Effector memory CD4-positive, alpha-beta T cell (primary cell): ENCODE measurements at regions not wholly inside any gene's neighbourhood (a gene's known extent, or its start where the extent isn't known, plus 50 kb on each side); places are given as distances from the start of the nearest gene placed in this dataset.

Experiments used
- DNase-seq, 3 donors: peaks; one replicate each; pipeline ENCODE4 v3.0.0-alpha.2; 2020
- H3K27ac ChIP-seq: 2 replicates; pipeline ENCODE4 v1.7.0; 2013; ENCODE audit warnings: mild to moderate bottlenecking, low read length, moderate library complexity; ENCODE audit not compliant: insufficient read depth, poor library complexity, severe bottlenecking
- H3K27me3 ChIP-seq: replicated peaks from 2 replicates; pipeline ENCODE4 v1.7.0; 2013; ENCODE audit warnings: mild to moderate bottlenecking, low read length; ENCODE audit not compliant: insufficient read depth, control insufficient read depth, poor library complexity, severe bottlenecking
- H3K36me3 ChIP-seq: 2 replicates; pipeline ENCODE4 v1.7.0; 2013; ENCODE audit warnings: mild to moderate bottlenecking, low read length, moderate library complexity; ENCODE audit not compliant: control insufficient read depth, insufficient read depth
- H3K4me1 ChIP-seq: 2 replicates; pipeline ENCODE4 v1.7.0; 2013; ENCODE audit warnings: low read length, mild to moderate bottlenecking; ENCODE audit not compliant: control insufficient read depth, insufficient read depth, poor library complexity, severe bottlenecking
- H3K4me3 ChIP-seq: 2 replicates; pipeline ENCODE4 v1.7.0; 2013; ENCODE audit warnings: low read length, low read depth, mild to moderate bottlenecking; ENCODE audit not compliant: insufficient read depth, poor library complexity, severe bottlenecking
- H3K9me3 ChIP-seq: 2 replicates; pipeline ENCODE4 v1.7.0; 2013; ENCODE audit warnings: mild to moderate bottlenecking, low read length, moderate library complexity; ENCODE audit not compliant: control insufficient read depth

DNA sequence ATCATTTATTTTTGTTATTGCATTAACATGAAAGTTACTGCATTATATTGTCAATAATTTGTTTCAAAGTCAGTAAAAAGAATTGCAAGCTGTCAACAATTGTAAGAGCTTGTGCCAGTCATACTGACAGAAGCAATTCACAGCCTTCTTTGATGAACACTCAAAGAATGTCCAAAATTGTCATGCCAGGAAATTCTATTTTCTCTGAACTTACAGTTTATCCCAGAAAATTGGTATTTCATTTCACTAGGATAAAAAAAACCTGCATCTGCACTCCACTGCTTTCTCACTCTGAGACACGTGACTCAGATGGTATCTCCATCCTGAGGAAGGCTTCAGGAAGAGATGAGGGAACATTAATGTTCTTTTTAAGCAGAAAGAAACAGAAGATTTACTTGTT, 332.6 kb upstream of the CCDC54 start:
- H3K4me1 ChIP-seq = no peaks in the 10 kb centered on the region
- H3K36me3 ChIP-seq = no peaks in the 10 kb centered on the region
- no peak overlapping the region for H3K27ac ChIP-seq
- H3K9me3 ChIP-seq = no peaks in the 10 kb centered on the region
- no peak for DNase-seq
- no peaks in the 10 kb centered on the region for H3K27me3 ChIP-seq
- H3K4me3 ChIP-seq = no peak overlapping the region

- Histone ChIP-seq H3K4me1 (no peaks in the 10 kb centered on the region), H3K36me3 (no peaks in the 10 kb centered on the region), H3K27ac (no peak overlapping the region), H3K4me3 (no peak overlapping the region), H3K27me3 (no peaks in the 10 kb centered on the region), H3K9me3 (no peaks in the 10 kb centered on the region)
- no peak for DNase-seq
Observed at GRCh38 chr3:107045791-107046190, 331.4 kb upstream of the CCDC54 start.

DNA sequence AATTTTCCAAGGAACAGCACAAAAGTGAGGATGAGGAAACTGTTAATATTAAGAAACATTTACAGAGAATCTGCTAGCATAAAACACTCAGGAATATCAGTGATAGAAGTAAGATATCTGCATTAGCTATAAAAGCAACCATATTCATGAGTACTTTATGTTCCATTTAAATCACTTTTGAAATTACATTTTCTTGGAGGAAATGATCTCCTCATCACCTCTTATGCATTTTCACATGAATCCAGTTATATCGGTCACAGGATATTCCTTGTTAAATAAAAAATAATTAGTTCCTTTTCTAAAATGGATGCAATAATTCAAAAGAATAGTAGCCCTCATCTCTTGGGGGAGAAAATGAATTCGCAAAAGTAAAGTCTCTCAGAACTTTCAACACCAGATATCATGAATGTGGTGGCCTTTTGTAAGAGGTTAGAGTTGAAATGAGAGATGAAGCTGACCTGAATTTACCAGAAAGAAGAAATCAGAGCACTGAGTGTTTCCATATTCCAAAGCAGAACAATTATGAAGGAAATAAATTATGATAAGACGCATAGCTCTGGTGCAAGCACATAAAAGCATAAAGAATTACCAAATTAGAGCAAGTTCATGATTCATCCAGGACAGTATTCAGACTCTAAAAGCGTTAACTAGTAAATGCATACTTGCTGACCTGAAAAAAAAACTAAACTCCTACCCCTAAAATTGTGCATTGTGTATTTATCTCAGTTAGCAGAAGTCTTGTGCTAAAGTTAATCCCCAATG, 321.9 kb upstream of the CCDC54 start:
- Histone ChIP-seq H3K4me3 (no peak overlapping the region), H3K36me3 (no peaks in the 10 kb centered on the region), H3K27ac (no peak overlapping the region), H3K27me3 (no peaks in the 10 kb centered on the region), H3K4me1 (no peaks in the 10 kb centered on the region), H3K9me3 (no peaks in the 10 kb centered on the region)
- no peak for DNase-seq

GRCh38 chr3:107061466-107061865, 315.8 kb upstream of the CCDC54 start:
- no peak for DNase-seq
- Histone ChIP-seq H3K4me1 (no peaks in the 10 kb centered on the region), H3K4me3 (no peak overlapping the region), H3K27me3 (no peaks in the 10 kb centered on the region), H3K9me3 (no peaks in the 10 kb centered on the region), H3K27ac (no peak overlapping the region), H3K36me3 (no peaks in the 10 kb centered on the region)

DNA sequence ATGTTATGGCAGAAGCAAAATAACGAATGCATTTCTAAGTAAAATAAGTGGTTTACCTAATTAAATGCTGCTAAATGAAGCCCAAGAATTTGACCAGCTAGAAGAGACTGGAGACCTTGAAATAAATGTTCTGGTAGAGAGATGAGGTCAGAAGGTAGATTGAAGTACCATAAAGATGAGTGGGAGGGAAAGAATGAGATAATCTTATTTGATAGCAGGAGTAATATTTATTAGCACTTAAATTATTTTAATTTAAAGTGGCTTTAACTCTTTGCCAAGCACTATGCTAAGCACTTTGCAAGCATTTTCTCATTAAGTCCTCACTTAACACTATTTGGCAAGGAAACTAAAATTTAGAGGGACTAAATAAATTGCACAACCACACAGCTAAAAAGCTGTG, 314.9 kb upstream of the CCDC54 start:
- Histone ChIP-seq H3K27ac (no peak overlapping the region), H3K27me3 (no peaks in the 10 kb centered on the region), H3K4me1 (no peaks in the 10 kb centered on the region), H3K9me3 (no peaks in the 10 kb centered on the region), H3K4me3 (no peak overlapping the region), H3K36me3 (no peaks in the 10 kb centered on the region)
- DNase-seq = no peak

DNA sequence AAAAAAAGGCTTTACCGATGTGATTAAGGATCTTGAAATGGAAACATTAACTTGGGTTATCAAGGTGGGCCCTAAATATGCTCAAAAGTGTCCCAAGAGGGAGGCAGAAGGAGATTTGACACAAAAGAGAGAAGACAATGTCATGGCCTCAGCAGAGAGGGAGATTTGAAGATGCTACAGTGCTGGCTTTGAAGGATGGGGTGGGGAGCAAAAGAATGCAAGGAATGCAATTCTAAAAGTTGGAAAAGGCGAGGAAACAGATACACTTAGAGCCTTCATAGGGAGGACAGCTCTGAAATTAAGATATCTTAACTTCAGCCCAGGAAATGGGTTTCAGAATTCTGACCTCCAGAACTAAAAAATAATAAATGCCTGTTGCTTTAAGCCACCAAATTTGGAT, 314.5 kb upstream of the CCDC54 start:
- H3K36me3 ChIP-seq = no peaks in the 10 kb centered on the region
- no peaks in the 10 kb centered on the region for H3K4me1 ChIP-seq
- H3K9me3 ChIP-seq = no peaks in the 10 kb centered on the region
- H3K4me3 ChIP-seq = no peak overlapping the region
- DNase-seq = no peak
- H3K27ac ChIP-seq = no peak overlapping the region
- H3K27me3 ChIP-seq = no peaks in the 10 kb centered on the region

DNA sequence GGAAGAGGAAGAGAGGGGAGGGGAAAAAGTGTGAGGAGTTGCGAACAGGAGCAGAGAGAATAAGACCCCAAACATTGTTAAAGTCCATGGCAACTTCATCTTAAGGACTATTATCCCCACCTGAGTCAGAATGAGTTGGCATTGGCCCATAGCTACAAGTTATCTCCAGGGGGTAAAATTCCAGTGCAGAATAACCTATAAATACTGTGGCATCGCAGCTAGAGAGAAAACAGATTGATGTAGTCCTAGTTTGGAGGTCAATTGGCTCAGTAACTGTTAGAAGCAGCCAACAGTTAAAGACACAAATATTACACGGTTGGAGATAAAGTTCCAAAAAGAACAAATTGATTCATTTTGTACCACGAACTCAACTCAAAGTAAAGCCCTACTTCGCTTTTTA, 313.9 kb upstream of the CCDC54 start:
- Histone ChIP-seq H3K4me3 (no peak overlapping the region), H3K9me3 (no peaks in the 10 kb centered on the region), H3K4me1 (no peaks in the 10 kb centered on the region), H3K36me3 (no peaks in the 10 kb centered on the region), H3K27me3 (no peaks in the 10 kb centered on the region), H3K27ac (no peak overlapping the region)
- no peak for DNase-seq

- H3K9me3 ChIP-seq = no peaks in the 10 kb centered on the region
- DNase-seq = peak in 2 of 3 donors; percentile 1 to 23
- H3K4me1 ChIP-seq = no peaks in the 10 kb centered on the region
Observed at GRCh38 chr3:107064405-107065060, 312.7 kb upstream of the CCDC54 start.

DNA sequence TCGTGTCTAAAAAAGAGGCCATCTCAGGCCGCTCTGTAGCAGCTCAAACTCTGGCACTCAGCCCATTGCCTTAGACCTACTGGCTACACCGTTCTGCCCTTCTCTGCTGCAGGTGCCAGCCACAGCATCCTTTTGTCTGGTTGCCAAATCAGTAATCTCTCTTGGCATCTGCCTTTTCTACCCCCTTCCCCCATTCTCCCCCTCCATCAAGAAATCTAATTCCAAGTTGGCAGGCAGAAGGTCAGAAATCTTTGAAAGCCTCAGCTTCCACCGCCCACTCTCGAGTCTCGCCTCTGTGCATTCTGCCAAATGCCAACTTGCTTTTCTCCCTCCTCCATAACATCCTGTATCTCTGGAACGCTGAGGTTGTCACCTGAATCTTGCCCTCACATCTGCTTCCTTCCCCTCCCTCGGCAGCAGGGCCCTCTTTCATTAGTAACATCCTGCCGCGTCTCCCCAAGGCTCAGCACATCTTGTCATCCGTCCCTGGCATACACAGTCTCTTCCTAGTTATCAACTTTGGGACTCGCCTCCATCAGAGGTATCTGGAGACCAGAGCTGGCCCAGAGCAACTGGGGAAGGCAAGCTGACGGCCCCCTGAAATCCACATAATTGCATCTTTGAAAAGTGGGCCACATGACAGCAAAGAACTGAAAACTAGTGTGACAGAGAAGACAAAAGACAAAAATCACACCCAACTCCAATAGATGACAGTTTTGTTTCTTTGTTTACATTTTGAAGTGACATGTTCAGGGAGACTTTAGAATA, 312.0 kb upstream of the CCDC54 start:
- H3K4me3 ChIP-seq = no peak overlapping the region

More at GRCh38 chr3:107064405-107065060, 312.7 kb upstream of the CCDC54 start:
- H3K27ac ChIP-seq = no peak overlapping the region
- no peak overlapping the region for H3K4me3 ChIP-seq
- H3K36me3 ChIP-seq = no peaks in the 10 kb centered on the region
- H3K27me3 ChIP-seq = no peaks in the 10 kb centered on the region

DNA sequence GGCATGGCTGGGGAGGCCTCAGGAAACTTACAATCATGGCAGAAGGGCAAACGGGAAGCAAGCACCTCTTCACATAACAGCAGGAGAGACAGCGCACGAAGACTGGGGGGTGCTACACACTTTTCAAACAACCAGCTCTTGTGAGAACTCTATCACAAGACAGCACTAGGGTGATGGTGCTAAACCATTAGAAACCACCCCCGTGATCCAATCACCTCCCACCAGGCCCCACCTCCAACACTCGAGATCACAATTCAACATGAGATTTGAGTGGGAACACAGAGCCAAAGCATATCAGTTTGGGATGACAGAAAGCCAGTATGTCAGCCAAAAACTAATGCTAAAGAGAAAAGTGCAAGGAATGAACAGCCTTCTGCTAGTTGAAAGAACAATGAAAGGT, 309.8 kb upstream of the CCDC54 start:
- H3K27ac ChIP-seq = no peak overlapping the region
- no peak overlapping the region for H3K4me3 ChIP-seq
- no peaks in the 10 kb centered on the region for H3K36me3 ChIP-seq
- no peaks in the 10 kb centered on the region for H3K9me3 ChIP-seq
- DNase-seq = no peak
- H3K4me1 ChIP-seq = no peaks in the 10 kb centered on the region
- H3K27me3 ChIP-seq = no peaks in the 10 kb centered on the region

More for the DNA sequence above, 312.0 kb upstream of the CCDC54 start:
- DNase-seq = peak in 1 of 3 donors; percentile 0
- Histone ChIP-seq H3K27me3 (no peaks in the 10 kb centered on the region), H3K27ac (no peak overlapping the region), H3K4me1 (no peaks in the 10 kb centered on the region), H3K9me3 (no peaks in the 10 kb centered on the region), H3K36me3 (no peaks in the 10 kb centered on the region)
